ENCODE measurements at regions not wholly inside any gene's neighbourhood (a gene's known extent, or its start where the extent isn't known, plus 50 kb on each side); places are given as distances from the start of the nearest gene placed in this dataset.
A peak's percentile ranks its signal among the peaks of the same experiment; 100 is the strongest.
"Not testable (repeated sequence)": the region's sequence is repeated elsewhere in the genome, so short reads cannot be mapped to it uniquely, and the experiment has no call there.

- peak; percentile 54 for TF ChIP-seq CTCF (IDR thresholded peaks at IDR 0.05)
- not testable (repeated sequence) for TF ChIP-seq EZH2phosphoT487 (IDR thresholded peaks at IDR 0.05)
These were observed 1367.6 kb downstream of the CDH12 start for GRCh38 chr5:21485458-21486000.

Data from neural progenitor cell (in vitro differentiated cells).